K562 (cell line): ENCODE measurements at regions not wholly inside any gene's neighbourhood (a gene's known extent, or its start where the extent isn't known, plus 50 kb on each side); places are given as distances from the start of the nearest gene placed in this dataset.

Source experiments
- ATAC-seq: fragments of 200-7000 bp; cut with Tn5 transposase; 3 replicates; pipeline ENCODE4 v1.9.1; 2020; ENCODE audit warnings: moderate library complexity
- BruUV-seq: library from RNA; stranded (reverse); fragments of 400-500 nt; replicated peaks from 2 replicates; lab custom pipeline; 2021; lab: Mats Ljungman, UMichigan
- CTCF ChIA-PET: fragments of 300-600 bp; formaldehyde crosslinking; extraction: SDS; loops from one replicate; lab custom pipeline; 2021; ENCODE audit warnings: low intra/inter-chr PET ratio; lab: Yijun Ruan, JAX
- POLR2A ChIA-PET: fragments of 300-600, 350-650 bp; sonication (Branson Sonifier 250); formaldehyde crosslinking; extraction: SDS; loops from one replicate; lab custom pipeline; 2021; ENCODE audit warnings: antibody characterized with exemption, inconsistent platforms; lab: Yijun Ruan, JAX
- DNase-seq, 4 experiments: peaks; one replicate each; pipeline versions ENCODE4 v3.0.0 to v3.0.0-alpha.2; 2011 to 2018; ENCODE audit warnings: low spot score in 3 of 4, mixed read lengths in 3 of 4; ENCODE audit errors: extremely low read depth in 1 of 4
- FAIRE-seq: peaks from 2 replicates; lab custom pipeline; 2011; peaks lifted over from hg19 to GRCh38; lab: Jason Lieb, UNC
- H2AFZ ChIP-seq: 2 replicates; pipeline ENCODE4 v1.6.0; 2011; ENCODE audit warnings: low read depth, low read length, control low read depth, inconsistent platforms
- H3K27ac ChIP-seq: fragments of 200-600 bp; 3 replicates; pipeline ENCODE4 v1.8.0; 2011; ENCODE audit warnings: low read depth, mild to moderate bottlenecking, control low read depth, inconsistent platforms, low read length, moderate library complexity, mixed read lengths; ENCODE audit errors: extremely low read depth
- H3K27me3 ChIP-seq, 2 experiments: fragments of 300-600 bp in 1 of 2; 2 replicates in 1 of 2; 3 replicates in 1 of 2; pipeline versions ENCODE4 v1.6.0 to v1.8.0; 2011; ENCODE audit warnings: inconsistent platforms in 2 of 2, low read length in 2 of 2, mild to moderate bottlenecking in 1 of 2, mixed read lengths in 1 of 2, moderate library complexity in 1 of 2; ENCODE audit not compliant: control insufficient read depth in 2 of 2, insufficient read depth in 2 of 2
- H3K36me3 ChIP-seq: fragments of 300-600 bp; 3 replicates; pipeline ENCODE4 v1.8.0; 2011; ENCODE audit warnings: mild to moderate bottlenecking, low read length, inconsistent platforms; ENCODE audit not compliant: control insufficient read depth, insufficient read depth
- H3K4me1 ChIP-seq, 2 experiments: fragments of 200-600 bp in 1 of 2; replicated peaks in 1 of 2; 2 replicates in 1 of 2; 3 replicates in 1 of 2; pipeline versions ENCODE4 v1.5.1 to v1.8.0; 2011; ENCODE audit warnings: inconsistent platforms in 2 of 2, low read length in 2 of 2, mild to moderate bottlenecking in 1 of 2, mixed read lengths in 1 of 2, moderate library complexity in 1 of 2; ENCODE audit not compliant: control insufficient read depth in 2 of 2, insufficient read depth in 2 of 2
- H3K4me2 ChIP-seq: 2 replicates; pipeline ENCODE4 v1.6.1; 2011; ENCODE audit warnings: low read length, control low read depth, inconsistent platforms, mixed read lengths; ENCODE audit not compliant: insufficient read depth
- H3K4me3 ChIP-seq: fragments of 200-600 bp; sonication (generic), shearing (Covaris generic); 2 replicates; pipeline ENCODE4 v1.5.1; 2016; ENCODE audit warnings: control low read depth, inconsistent platforms
- H3K79me2 ChIP-seq: fragments of 200-600 bp; 3 replicates; pipeline ENCODE4 v1.8.0; 2011; ENCODE audit warnings: low read length, inconsistent platforms; ENCODE audit not compliant: control insufficient read depth, insufficient read depth
- H3K9ac ChIP-seq, 2 experiments: 2 replicates each; pipeline versions ENCODE4 v1.6.0 to v1.6.1; 2011; ENCODE audit warnings: low read depth in 2 of 2, low read length in 2 of 2, control low read depth in 1 of 2, inconsistent platforms in 1 of 2, mild to moderate bottlenecking in 1 of 2, mixed read lengths in 1 of 2; ENCODE audit not compliant: insufficient read depth in 1 of 2
- H3K9me1 ChIP-seq: one replicate; pipeline ENCODE4 v1.6.0; 2011; ENCODE audit warnings: inconsistent platforms, mild to moderate bottlenecking, low read length, moderate library complexity; ENCODE audit not compliant: control insufficient read depth, insufficient read depth
- H3K9me3 ChIP-seq: replicated peaks from 2 replicates; pipeline ENCODE4 v1.5.1; 2011; ENCODE audit warnings: low read depth, low read length, inconsistent platforms; ENCODE audit not compliant: control insufficient read depth, insufficient read depth
- H4K20me1 ChIP-seq: replicated peaks from 2 replicates; pipeline ENCODE4 v1.6.1; 2011; ENCODE audit warnings: low read length, inconsistent platforms, mixed read lengths; ENCODE audit not compliant: control insufficient read depth, insufficient read depth
- GABPA ChIP-seq: fragments of 200-800 bp; sonication (Bioruptor generic); conservative IDR thresholded peaks from 2 replicates; pipeline ENCODE4 v1.6.1; 2016; ENCODE audit warnings: low read depth, missing genetic modification characterization, missing compliant biosample characterization
- GTF2E2 ChIP-seq: fragments of 200-800 bp; sonication (Bioruptor generic); IDR thresholded peaks from 2 replicates; pipeline ENCODE4 v1.6.1; 2016; ENCODE audit warnings: missing genetic modification characterization, missing compliant biosample characterization
- MITF ChIP-seq: IDR thresholded peaks from 2 replicates; pipeline ENCODE4 v1.6.1; 2014; ENCODE audit warnings: antibody characterized with exemption
- MTA1 ChIP-seq: fragments of 450-650 bp; IDR thresholded peaks from 2 replicates; pipeline ENCODE4 v1.6.1; 2017; ENCODE audit warnings: borderline replicate concordance
- NFATC3 ChIP-seq: fragments of 450-650 bp; IDR thresholded peaks from 2 replicates; pipeline ENCODE4 v1.6.1; 2017; ENCODE audit warnings: mild to moderate bottlenecking
- PML ChIP-seq: IDR thresholded peaks from 2 replicates; pipeline ENCODE4 v1.6.1; 2012; ENCODE audit warnings: low read length, inconsistent platforms
- POLR2H ChIP-seq: IDR thresholded peaks from 2 replicates; pipeline ENCODE4 v1.6.1; 2016; ENCODE audit warnings: missing genetic modification characterization, low read depth, mild to moderate bottlenecking, control low read depth, missing compliant biosample characterization, moderate library complexity
- RBM15 ChIP-seq: fragments of 200-400 bp; formaldehyde crosslinking; IDR thresholded peaks from 2 replicates; pipeline ENCODE4 v1.6.1; 2018; ENCODE audit warnings: mild to moderate bottlenecking, low read length, moderate library complexity; ENCODE audit not compliant: insufficient read depth
- SREBF1 ChIP-seq: fragments of 150-350 bp; IDR thresholded peaks from 2 replicates; pipeline ENCODE4 v1.6.1; 2014; ENCODE audit warnings: antibody characterized with exemption, low read depth, low read length, borderline replicate concordance
- ZFP91 ChIP-seq: sonication (generic); formaldehyde crosslinking; IDR thresholded peaks from 2 replicates; pipeline ENCODE4 v1.8.0; 2022; ENCODE audit warnings: mild to moderate bottlenecking, missing genetic modification reagents
- ZNF140 ChIP-seq: fragments of 250-450 bp; sonication (Bioruptor Pico); IDR thresholded peaks from 2 replicates; pipeline ENCODE4 v1.8.0; 2021; ENCODE audit warnings: moderate library complexity, mild to moderate bottlenecking, inconsistent platforms
- ZNF586 ChIP-seq: fragments of 450-650 bp; formaldehyde crosslinking; conservative IDR thresholded peaks from 2 replicates; pipeline ENCODE4 v1.4.0; 2020; ENCODE audit warnings: mild to moderate bottlenecking, moderate library complexity
- WGBS: fragments of 100-300 bp; shearing (Covaris generic); methylation state at CpG from one replicate; pipeline ENCODE4 v1.1.6; 2016; ENCODE audit warnings: low coverage, mixed read lengths; ENCODE audit not compliant: insufficient coverage; ENCODE audit errors: missing lambda C conversion rate; 5-methylcytosine and 5-hydroxymethylcytosine counted together
- in situ Hi-C: fragments of 300-500 bp; cut with MboI; formaldehyde crosslinking; loops from 4 replicates; pipeline ENCODE4 v1.15.0; 2018; ENCODE audit warnings: inconsistent platforms, mixed read lengths
- intact Hi-C: fragments of 100-400 bp; cut with micrococcal nuclease; formaldehyde crosslinking; loops from 2 replicates; pipeline ENCODE4 v1.14.2; 2022
- TF ChIP-seq, protein P1 (sequence below): fragments of 450-650 bp; formaldehyde crosslinking; IDR thresholded peaks from 2 replicates; pipeline ENCODE4 v1.4.0; 2020; ENCODE audit warnings: mild to moderate bottlenecking, moderate library complexity
- TF ChIP-seq, protein P2 (sequence below): fragments of 450-650 bp; IDR thresholded peaks from 2 replicates; pipeline ENCODE4 v1.6.1; 2016; ENCODE audit warnings: borderline replicate concordance

DNA sequence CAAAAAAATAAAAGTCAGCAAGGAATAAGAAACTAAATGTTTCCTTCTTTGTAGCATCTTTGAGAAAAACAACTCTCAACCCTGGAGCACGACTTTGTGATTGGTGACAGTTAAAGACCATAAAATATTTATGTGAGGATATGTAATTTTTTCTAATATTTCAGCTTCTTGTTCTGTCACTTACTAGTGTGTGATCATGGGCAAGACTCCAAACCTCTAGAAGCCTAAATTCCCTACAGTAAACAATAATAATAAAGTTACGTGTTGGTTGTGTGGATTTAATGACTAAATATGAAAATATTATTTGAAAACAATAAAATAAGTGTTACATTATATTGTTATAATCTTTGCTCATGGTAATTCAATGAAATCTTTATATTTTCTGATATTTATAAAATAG, 735.6 kb upstream of the MARCKS start:
- H3K9me1 ChIP-seq: no peaks in the 10 kb centered on the region
- no peak overlapping the region for H3K4me2 ChIP-seq
- CTCF ChIA-PET: no interaction called here
- TF ChIP-seq POLR2H (tag) (no peak), MTA1 (no peak), GABPA (tag) (no peak), ZNF140 (no peak), NFATC3 (no peak), ZNF586 (CRISPR knock-in tag) (no peak), ZFP91 (CRISPR knock-in tag) (no peak), GTF2E2 (tag) (no peak), RBM15 (no peak), MITF (no peak), SREBF1 (no peak), PML (no peak)
- TF ChIP-seq, protein P1, sequence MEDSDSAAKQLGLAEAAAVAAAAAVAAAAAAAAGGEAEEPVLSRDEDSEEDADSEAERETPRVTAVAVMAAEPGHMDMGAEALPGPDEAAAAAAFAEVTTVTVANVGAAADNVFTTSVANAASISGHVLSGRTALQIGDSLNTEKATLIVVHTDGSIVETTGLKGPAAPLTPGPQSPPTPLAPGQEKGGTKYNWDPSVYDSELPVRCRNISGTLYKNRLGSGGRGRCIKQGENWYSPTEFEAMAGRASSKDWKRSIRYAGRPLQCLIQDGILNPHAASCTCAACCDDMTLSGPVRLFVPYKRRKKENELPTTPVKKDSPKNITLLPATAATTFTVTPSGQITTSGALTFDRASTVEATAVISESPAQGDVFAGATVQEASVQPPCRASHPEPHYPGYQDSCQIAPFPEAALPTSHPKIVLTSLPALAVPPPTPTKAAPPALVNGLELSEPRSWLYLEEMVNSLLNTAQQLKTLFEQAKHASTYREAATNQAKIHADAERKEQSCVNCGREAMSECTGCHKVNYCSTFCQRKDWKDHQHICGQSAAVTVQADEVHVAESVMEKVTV: no peak
- TF ChIP-seq, protein P2, sequence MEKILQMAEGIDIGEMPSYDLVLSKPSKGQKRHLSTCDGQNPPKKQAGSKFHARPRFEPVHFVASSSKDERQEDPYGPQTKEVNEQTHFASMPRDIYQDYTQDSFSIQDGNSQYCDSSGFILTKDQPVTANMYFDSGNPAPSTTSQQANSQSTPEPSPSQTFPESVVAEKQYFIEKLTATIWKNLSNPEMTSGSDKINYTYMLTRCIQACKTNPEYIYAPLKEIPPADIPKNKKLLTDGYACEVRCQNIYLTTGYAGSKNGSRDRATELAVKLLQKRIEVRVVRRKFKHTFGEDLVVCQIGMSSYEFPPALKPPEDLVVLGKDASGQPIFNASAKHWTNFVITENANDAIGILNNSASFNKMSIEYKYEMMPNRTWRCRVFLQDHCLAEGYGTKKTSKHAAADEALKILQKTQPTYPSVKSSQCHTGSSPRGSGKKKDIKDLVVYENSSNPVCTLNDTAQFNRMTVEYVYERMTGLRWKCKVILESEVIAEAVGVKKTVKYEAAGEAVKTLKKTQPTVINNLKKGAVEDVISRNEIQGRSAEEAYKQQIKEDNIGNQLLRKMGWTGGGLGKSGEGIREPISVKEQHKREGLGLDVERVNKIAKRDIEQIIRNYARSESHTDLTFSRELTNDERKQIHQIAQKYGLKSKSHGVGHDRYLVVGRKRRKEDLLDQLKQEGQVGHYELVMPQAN: no peak
- no peak overlapping the region for H3K4me3 ChIP-seq
- POLR2A ChIA-PET: no interaction called here
- ATAC-seq (no peak), FAIRE-seq (no peak), DNase-seq (no peak)
- in situ Hi-C loops: no loop called here
- no peaks in the 10 kb centered on the region for H3K79me2 ChIP-seq
- H2AFZ ChIP-seq: no peak overlapping the region
- no peaks in the 10 kb centered on the region for H3K27me3 ChIP-seq
- no peaks in the 10 kb centered on the region for H4K20me1 ChIP-seq
- no peaks in the 10 kb centered on the region for H3K36me3 ChIP-seq
- no peak overlapping the region for H3K27ac ChIP-seq
- no peaks in the 10 kb centered on the region for H3K4me1 ChIP-seq
- H3K9me3 ChIP-seq: no peaks in the 10 kb centered on the region
- H3K9ac ChIP-seq: no peak overlapping the region
- intact Hi-C loops: no loop called here
- WGBS: 14% methylated on average over 2 of the region's 2 CpGs
- BruUV-seq: no TSS peak
